ENCODE measurements at regions not wholly inside any gene's neighbourhood (a gene's known extent, or its start where the extent isn't known, plus 50 kb on each side); places are given as distances from the start of the nearest gene placed in this dataset.
A peak's percentile ranks its signal among the peaks of the same experiment; 100 is the strongest.

DNA sequence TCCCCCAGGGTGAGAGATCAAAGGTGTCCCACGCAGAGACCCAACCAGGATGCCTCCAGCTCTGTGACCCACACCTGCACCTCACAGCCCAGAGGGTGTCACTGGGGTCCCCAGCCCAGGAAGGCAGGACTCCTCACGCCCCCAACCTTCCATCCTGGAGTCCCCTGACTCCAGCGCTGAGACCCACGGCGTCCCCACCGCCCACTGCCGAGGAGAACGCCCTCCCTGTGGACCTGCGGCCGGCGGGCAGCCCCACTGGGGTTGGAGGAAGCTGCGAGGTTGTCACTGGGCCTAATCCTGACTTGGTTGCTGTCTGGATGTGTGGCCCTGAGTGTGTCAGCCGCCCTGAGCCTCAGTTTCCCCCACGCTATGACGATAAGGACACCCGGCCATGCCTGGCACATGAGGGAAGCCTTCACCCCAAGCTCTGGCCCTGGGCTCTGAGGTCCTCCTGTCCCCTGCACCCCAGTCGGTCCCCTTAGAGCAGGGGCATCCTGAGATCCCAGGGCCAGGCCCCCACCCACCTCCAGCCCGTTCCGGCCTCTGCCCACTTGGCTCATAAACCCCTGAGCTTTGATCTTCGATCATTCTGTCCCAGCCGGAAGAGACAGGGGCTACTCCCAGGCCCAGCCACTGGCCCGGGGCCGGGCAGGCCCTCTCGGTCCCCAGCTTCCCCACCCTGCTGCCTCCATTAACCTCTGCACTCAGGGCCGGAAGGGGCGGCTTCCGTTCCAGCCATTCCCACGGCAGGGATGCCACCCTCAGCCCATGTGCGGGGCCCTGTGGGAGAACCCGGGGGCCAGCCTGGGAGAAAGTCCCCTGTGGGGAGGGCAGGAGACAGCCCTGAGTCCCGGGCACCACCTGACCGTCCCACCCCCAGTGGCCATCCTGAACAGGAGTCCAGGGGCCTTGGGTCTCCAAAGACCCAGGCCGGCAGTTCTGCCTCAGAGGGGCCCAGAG, 113.2 kb downstream of the MICALL2 start (continued):
- TF ChIP-seq, protein P1, sequence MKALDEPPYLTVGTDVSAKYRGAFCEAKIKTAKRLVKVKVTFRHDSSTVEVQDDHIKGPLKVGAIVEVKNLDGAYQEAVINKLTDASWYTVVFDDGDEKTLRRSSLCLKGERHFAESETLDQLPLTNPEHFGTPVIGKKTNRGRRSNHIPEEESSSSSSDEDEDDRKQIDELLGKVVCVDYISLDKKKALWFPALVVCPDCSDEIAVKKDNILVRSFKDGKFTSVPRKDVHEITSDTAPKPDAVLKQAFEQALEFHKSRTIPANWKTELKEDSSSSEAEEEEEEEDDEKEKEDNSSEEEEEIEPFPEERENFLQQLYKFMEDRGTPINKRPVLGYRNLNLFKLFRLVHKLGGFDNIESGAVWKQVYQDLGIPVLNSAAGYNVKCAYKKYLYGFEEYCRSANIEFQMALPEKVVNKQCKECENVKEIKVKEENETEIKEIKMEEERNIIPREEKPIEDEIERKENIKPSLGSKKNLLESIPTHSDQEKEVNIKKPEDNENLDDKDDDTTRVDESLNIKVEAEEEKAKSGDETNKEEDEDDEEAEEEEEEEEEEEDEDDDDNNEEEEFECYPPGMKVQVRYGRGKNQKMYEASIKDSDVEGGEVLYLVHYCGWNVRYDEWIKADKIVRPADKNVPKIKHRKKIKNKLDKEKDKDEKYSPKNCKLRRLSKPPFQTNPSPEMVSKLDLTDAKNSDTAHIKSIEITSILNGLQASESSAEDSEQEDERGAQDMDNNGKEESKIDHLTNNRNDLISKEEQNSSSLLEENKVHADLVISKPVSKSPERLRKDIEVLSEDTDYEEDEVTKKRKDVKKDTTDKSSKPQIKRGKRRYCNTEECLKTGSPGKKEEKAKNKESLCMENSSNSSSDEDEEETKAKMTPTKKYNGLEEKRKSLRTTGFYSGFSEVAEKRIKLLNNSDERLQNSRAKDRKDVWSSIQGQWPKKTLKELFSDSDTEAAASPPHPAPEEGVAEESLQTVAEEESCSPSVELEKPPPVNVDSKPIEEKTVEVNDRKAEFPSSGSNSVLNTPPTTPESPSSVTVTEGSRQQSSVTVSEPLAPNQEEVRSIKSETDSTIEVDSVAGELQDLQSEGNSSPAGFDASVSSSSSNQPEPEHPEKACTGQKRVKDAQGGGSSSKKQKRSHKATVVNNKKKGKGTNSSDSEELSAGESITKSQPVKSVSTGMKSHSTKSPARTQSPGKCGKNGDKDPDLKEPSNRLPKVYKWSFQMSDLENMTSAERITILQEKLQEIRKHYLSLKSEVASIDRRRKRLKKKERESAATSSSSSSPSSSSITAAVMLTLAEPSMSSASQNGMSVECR (CRISPR knock-in tag; IDR thresholded peaks at IDR 0.05; ENCODE audit: borderline replicate concordance) = no peak
- no peak for TF ChIP-seq RORB (CRISPR knock-in tag; IDR thresholded peaks at IDR 0.05)
- TF ChIP-seq, protein P2, sequence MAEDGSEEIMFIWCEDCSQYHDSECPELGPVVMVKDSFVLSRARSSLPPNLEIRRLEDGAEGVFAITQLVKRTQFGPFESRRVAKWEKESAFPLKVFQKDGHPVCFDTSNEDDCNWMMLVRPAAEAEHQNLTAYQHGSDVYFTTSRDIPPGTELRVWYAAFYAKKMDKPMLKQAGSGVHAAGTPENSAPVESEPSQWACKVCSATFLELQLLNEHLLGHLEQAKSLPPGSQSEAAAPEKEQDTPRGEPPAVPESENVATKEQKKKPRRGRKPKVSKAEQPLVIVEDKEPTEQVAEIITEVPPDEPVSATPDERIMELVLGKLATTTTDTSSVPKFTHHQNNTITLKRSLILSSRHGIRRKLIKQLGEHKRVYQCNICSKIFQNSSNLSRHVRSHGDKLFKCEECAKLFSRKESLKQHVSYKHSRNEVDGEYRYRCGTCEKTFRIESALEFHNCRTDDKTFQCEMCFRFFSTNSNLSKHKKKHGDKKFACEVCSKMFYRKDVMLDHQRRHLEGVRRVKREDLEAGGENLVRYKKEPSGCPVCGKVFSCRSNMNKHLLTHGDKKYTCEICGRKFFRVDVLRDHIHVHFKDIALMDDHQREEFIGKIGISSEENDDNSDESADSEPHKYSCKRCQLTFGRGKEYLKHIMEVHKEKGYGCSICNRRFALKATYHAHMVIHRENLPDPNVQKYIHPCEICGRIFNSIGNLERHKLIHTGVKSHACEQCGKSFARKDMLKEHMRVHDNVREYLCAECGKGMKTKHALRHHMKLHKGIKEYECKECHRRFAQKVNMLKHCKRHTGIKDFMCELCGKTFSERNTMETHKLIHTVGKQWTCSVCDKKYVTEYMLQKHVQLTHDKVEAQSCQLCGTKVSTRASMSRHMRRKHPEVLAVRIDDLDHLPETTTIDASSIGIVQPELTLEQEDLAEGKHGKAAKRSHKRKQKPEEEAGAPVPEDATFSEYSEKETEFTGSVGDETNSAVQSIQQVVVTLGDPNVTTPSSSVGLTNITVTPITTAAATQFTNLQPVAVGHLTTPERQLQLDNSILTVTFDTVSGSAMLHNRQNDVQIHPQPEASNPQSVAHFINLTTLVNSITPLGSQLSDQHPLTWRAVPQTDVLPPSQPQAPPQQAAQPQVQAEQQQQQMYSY (CRISPR knock-in tag; IDR thresholded peaks at IDR 0.05) = no peak

DNA sequence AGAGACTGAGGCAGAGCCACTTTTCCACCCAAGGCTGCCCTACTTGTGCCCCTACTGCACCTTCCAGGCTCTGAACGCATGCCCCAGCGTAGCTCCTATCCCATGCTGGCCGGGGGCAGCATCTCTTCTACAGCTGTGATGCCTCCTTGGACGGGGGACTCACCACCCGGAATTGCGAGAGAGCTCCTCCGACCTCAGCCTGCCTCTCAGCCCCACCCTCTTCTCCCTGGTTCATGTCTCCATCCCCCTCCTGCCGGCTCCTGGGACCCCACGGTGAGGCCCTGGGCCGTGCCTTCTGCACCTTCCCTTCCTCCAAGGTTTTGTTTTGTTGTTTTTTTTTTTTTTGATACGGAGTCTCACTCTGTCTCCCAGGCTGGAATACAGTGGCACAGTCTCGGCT, 112.4 kb downstream of the MICALL2 start:
- Mint-ChIP-seq H3K4me3 (no peak overlapping the region), H3K9me3 (0 out of 2 replicates have a peak, but pooled peaks cover 3% of the 10 kb centered on the region), H3K36me3 (no peaks in the 10 kb centered on the region), H3K27ac (no peak overlapping the region), H3K4me1 (no peaks in the 10 kb centered on the region), H3K27me3 (ENCODE audit: low read depth) (no peaks in the 10 kb centered on the region)
- TF ChIP-seq, protein P3, sequence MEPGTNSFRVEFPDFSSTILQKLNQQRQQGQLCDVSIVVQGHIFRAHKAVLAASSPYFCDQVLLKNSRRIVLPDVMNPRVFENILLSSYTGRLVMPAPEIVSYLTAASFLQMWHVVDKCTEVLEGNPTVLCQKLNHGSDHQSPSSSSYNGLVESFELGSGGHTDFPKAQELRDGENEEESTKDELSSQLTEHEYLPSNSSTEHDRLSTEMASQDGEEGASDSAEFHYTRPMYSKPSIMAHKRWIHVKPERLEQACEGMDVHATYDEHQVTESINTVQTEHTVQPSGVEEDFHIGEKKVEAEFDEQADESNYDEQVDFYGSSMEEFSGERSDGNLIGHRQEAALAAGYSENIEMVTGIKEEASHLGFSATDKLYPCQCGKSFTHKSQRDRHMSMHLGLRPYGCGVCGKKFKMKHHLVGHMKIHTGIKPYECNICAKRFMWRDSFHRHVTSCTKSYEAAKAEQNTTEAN (CRISPR knock-in tag; IDR thresholded peaks at IDR 0.05) = no peak
- TF ChIP-seq GRHL2 (CRISPR knock-in tag; IDR thresholded peaks at IDR 0.05; ENCODE audit: insufficient replicate concordance, severe bottlenecking) = no peak
- no peak for TF ChIP-seq KAT7 (CRISPR knock-in tag; IDR thresholded peaks at IDR 0.05; ENCODE audit: borderline replicate concordance)
- TF ChIP-seq NFATC4 (CRISPR knock-in tag; IDR thresholded peaks at IDR 0.05) = no peak
- TF ChIP-seq GTF2I (CRISPR knock-in tag; conservative IDR thresholded peaks at IDR 0.05) = no peak
- ATAC-seq (no peak), DNase-seq (ENCODE audit: low spot score) (no peak)
- CTCF ChIA-PET = no interaction called here
- POLR2A ChIA-PET = no interaction called here

DNA sequence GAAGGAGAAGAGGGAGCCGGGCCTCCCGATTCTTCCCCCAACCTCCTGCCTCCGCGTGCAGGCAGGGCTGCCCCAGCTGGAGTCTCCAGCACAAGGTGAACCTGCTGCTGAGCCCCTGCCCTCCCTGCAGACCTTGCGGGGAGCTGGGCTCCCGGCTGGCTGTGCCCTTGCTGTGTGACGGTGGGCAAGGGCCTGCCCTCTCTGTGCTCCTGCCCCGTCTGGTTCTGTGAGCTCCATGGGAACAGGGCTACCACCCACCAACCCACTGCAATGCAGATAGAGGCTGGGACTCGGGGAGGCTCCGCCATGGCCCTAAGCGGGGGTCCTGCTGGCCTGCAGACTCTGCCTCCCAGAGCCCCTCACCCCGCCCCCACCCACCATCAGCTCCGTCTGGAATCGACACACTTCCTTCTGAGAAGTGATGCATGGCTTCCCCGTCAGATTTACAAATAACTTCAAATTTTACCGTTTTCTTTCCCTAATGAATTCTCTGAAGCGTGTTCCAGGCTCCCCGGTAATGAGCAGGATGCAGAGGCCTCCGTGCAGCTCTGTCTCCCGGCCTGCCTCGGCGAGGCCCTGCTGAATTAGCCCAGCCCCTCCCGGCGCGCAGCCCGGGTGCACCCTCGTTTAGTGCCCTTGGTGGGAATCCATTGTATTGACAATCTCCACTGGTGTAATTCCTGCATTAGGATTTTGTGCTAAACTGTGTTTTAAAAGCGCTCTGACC, 111.0 kb downstream of the MICALL2 start:
- no peak for ATAC-seq
- ChIA-PET POLR2A (no interaction called here), CTCF (interaction anchor here (0.7 to 1.4 kb wide), 3 partner anchors 21 to 123 kb away, joined by 3 read pairs; no protein-coding TSS in a partner anchor)
- no peaks in the 10 kb centered on the region for H3K9me3 Mint-ChIP-seq
- DNase-seq (ENCODE audit: low spot score) = no peak
- H3K27ac Mint-ChIP-seq = peak overlapping the region; percentile 63
- H3K4me3 Mint-ChIP-seq = no peak overlapping the region
- H3K36me3 Mint-ChIP-seq = no peaks in the 10 kb centered on the region
- no peaks in the 10 kb centered on the region for H3K27me3 Mint-ChIP-seq (ENCODE audit: low read depth)
- H3K4me1 Mint-ChIP-seq = no peaks in the 10 kb centered on the region
- TF ChIP-seq ZNF317 (CRISPR knock-in tag; IDR thresholded peaks at IDR 0.05; ENCODE audit: borderline replicate concordance, low read depth) (no peak), ZNF423 (CRISPR knock-in tag; IDR thresholded peaks at IDR 0.05) (no peak), IRF2 (CRISPR knock-in tag; IDR thresholded peaks at IDR 0.05; ENCODE audit: borderline replicate concordance, low read depth) (no peak)

Measured in WTC11 (cell line).